GM19395 (cell line): ENCODE measurements at regions not wholly inside any gene's neighbourhood (a gene's known extent, or its start where the extent isn't known, plus 50 kb on each side); places are given as distances from the start of the nearest gene placed in this dataset.

Experiments
- ATAC-seq: cut with Tn5 transposase; IDR thresholded peaks from one replicate; pipeline ENCODE4 v1.9.1; 2021; ENCODE audit warnings: mild to moderate bottlenecking, moderate library complexity; ENCODE audit not compliant: unreplicated experiment

GRCh38 chr1:110816945-110817344 is 56.0 kb upstream of the CD53 start:
- no peak for ATAC-seq

GRCh38 chr1:110811529-110811928 is 61.4 kb upstream of the CD53 start:
- no peak for ATAC-seq

GRCh38 chr1:110800079-110800478 is 72.9 kb upstream of the CD53 start:
- no peak for ATAC-seq

- ATAC-seq: no peak
Measured at GRCh38 chr1:110798691-110799256, 74.2 kb upstream of the CD53 start.

GRCh38 chr1:110788673-110789072 is 84.3 kb upstream of the CD53 start:
- ATAC-seq: no peak

- peak; percentile 84 for ATAC-seq
Measured at GRCh38 chr1:110787328-110788071, 85.4 kb upstream of the CD53 start.

GRCh38 chr1:110786802-110787327 is 86.1 kb upstream of the CD53 start:
- ATAC-seq: no peak

- ATAC-seq: no peak
Measured at GRCh38 chr1:110785612-110786011, 87.3 kb upstream of the CD53 start.

- ATAC-seq: no peak
Measured at GRCh38 chr1:110785055-110785454, 87.9 kb upstream of the CD53 start.

- no peak for ATAC-seq
Measured at GRCh38 chr1:110783292-110783918, 89.5 kb upstream of the CD53 start.

GRCh38 chr1:110781525-110781924 is 91.4 kb upstream of the CD53 start:
- no peak for ATAC-seq

GRCh38 chr1:110780600-110781484 is 92.1 kb upstream of the CD53 start:
- no peak for ATAC-seq

GRCh38 chr1:110779636-110780035 is 93.3 kb upstream of the CD53 start:
- ATAC-seq: no peak

GRCh38 chr1:110778821-110779220 is 94.1 kb upstream of the CD53 start:
- no peak for ATAC-seq

- no peak for ATAC-seq
Measured at GRCh38 chr1:110777228-110777627, 95.7 kb upstream of the CD53 start.

- ATAC-seq: no peak
Measured at GRCh38 chr1:110774398-110774797, 98.5 kb upstream of the CD53 start.

- ATAC-seq: no peak
Measured at GRCh38 chr1:110773813-110774212, 99.1 kb upstream of the KCNA3 start.

GRCh38 chr1:110771245-110772022 is 96.7 kb upstream of the KCNA3 start:
- ATAC-seq: no peak

GRCh38 chr1:110770832-110771231 is 96.1 kb upstream of the KCNA3 start:
- ATAC-seq: no peak

GRCh38 chr1:110768605-110769004 is 93.9 kb upstream of the KCNA3 start:
- no peak for ATAC-seq

- ATAC-seq: no peak
Measured at GRCh38 chr1:110766336-110766647, 91.6 kb upstream of the KCNA3 start.
